BE2C (cell line): ENCODE measurements at regions not wholly inside any gene's neighbourhood (a gene's known extent, or its start where the extent isn't known, plus 50 kb on each side); places are given as distances from the start of the nearest gene placed in this dataset.
A peak's percentile ranks its signal among the peaks of the same experiment; 100 is the strongest.

Experiments
- DNase-seq: peaks from one replicate; pipeline ENCODE4 v3.0.0-alpha.2; 2020
- H3K27me3 ChIP-seq: fragments of 250-450 bp; sonication (Bioruptor Pico); 2 replicates; pipeline ENCODE4 v1.5.1; 2020; ENCODE audit warnings: mild to moderate bottlenecking
- H3K36me3 ChIP-seq: fragments of 250-450 bp; sonication (Bioruptor Pico); 2 replicates; pipeline ENCODE4 v1.5.1; 2020; ENCODE audit warnings: mild to moderate bottlenecking
- H3K4me1 ChIP-seq: fragments of 250-450 bp; sonication (Bioruptor Pico); 2 replicates; pipeline ENCODE4 v1.5.1; 2020
- H3K4me3 ChIP-seq: 2 replicates; pipeline ENCODE4 v1.5.1; 2011; ENCODE audit warnings: low read depth, low read length
- H3K9me3 ChIP-seq: fragments of 250-450 bp; sonication (Bioruptor Pico); 2 replicates; pipeline ENCODE4 v1.5.1; 2020
- CTCF ChIP-seq: IDR thresholded peaks from 2 replicates; pipeline ENCODE4 v1.5.1; 2012; ENCODE audit warnings: mild to moderate bottlenecking, low read depth, low read length

GRCh38 chr2:142694282-142694681, 183.2 kb upstream of the KYNU start:
- Histone ChIP-seq H3K4me1 (no peaks in the 10 kb centered on the region), H3K4me3 (no peak overlapping the region), H3K27me3 (no peaks in the 10 kb centered on the region), H3K9me3 (no peaks in the 10 kb centered on the region), H3K36me3 (no peaks in the 10 kb centered on the region)
- DNase-seq = no peak
- no peak for TF ChIP-seq CTCF

- no peaks in the 10 kb centered on the region for H3K9me3 ChIP-seq
- H3K36me3 ChIP-seq = no peaks in the 10 kb centered on the region
- H3K4me3 ChIP-seq = no peak overlapping the region
- no peaks in the 10 kb centered on the region for H3K27me3 ChIP-seq
- peak; percentile 15 for DNase-seq
- H3K4me1 ChIP-seq = no peaks in the 10 kb centered on the region
- TF ChIP-seq CTCF = no peak
These were observed 184.1 kb upstream of the KYNU start for GRCh38 chr2:142693171-142693950.

- TF ChIP-seq CTCF = no peak
- no peak overlapping the region for H3K4me3 ChIP-seq
- no peak for DNase-seq
- no peaks in the 10 kb centered on the region for H3K27me3 ChIP-seq
- no peaks in the 10 kb centered on the region for H3K36me3 ChIP-seq
- H3K4me1 ChIP-seq = no peaks in the 10 kb centered on the region
- H3K9me3 ChIP-seq = no peaks in the 10 kb centered on the region
These were observed 188.4 kb upstream of the KYNU start for GRCh38 chr2:142688856-142689605.

- TF ChIP-seq CTCF = no peak
- H3K27me3 ChIP-seq = no peaks in the 10 kb centered on the region
- DNase-seq = no peak
- H3K9me3 ChIP-seq = no peaks in the 10 kb centered on the region
- no peaks in the 10 kb centered on the region for H3K36me3 ChIP-seq
- no peaks in the 10 kb centered on the region for H3K4me1 ChIP-seq
- no peak overlapping the region for H3K4me3 ChIP-seq
These were observed 190.0 kb upstream of the KYNU start for GRCh38 chr2:142687509-142687908.

- no peaks in the 10 kb centered on the region for H3K27me3 ChIP-seq
- H3K36me3 ChIP-seq = no peaks in the 10 kb centered on the region
- H3K4me1 ChIP-seq = no peaks in the 10 kb centered on the region
- no peaks in the 10 kb centered on the region for H3K9me3 ChIP-seq
- DNase-seq = no peak
- H3K4me3 ChIP-seq = no peak overlapping the region
- no peak for TF ChIP-seq CTCF
These were observed 190.4 kb upstream of the KYNU start for GRCh38 chr2:142687075-142687474.

GRCh38 chr2:142684667-142685066, 192.8 kb upstream of the KYNU start:
- H3K9me3 ChIP-seq = no peaks in the 10 kb centered on the region
- H3K36me3 ChIP-seq = no peaks in the 10 kb centered on the region
- H3K4me3 ChIP-seq = no peak overlapping the region
- H3K27me3 ChIP-seq = no peaks in the 10 kb centered on the region
- TF ChIP-seq CTCF = no peak
- DNase-seq = no peak
- H3K4me1 ChIP-seq = no peaks in the 10 kb centered on the region
